Suprapubic skin (tissue), 4 donors: ENCODE measurements at regions not wholly inside any gene's neighbourhood (a gene's known extent, or its start where the extent isn't known, plus 50 kb on each side); places are given as distances from the start of the nearest gene placed in this dataset.

Source experiments
- DNase-seq, 2 donors: peaks; one replicate each; pipeline ENCODE4 v3.0.0-alpha.2; 2019; ENCODE audit warnings: low spot score in 2 of 2
- H3K27ac ChIP-seq: fragments of 200-600 bp; sonication (generic); one replicate; pipeline ENCODE4 v1.5.1; 2019
- H3K27me3 ChIP-seq: fragments of 200-600 bp; sonication (generic); one replicate; pipeline ENCODE4 v1.5.1; 2019
- H3K36me3 ChIP-seq: fragments of 200-600 bp; sonication (generic); one replicate; pipeline ENCODE4 v1.5.1; 2019
- H3K4me1 ChIP-seq: fragments of 200-600 bp; sonication (generic); one replicate; pipeline ENCODE4 v1.5.1; 2019
- H3K4me3 ChIP-seq: fragments of 200-600 bp; sonication (generic); one replicate; pipeline ENCODE4 v1.5.1; 2019; ENCODE audit warnings: mild to moderate bottlenecking
- H3K9me3 ChIP-seq: fragments of 200-600 bp; sonication (generic); one replicate; pipeline ENCODE4 v1.5.1; 2019
- CTCF ChIP-seq, 2 donors: fragments of 200-600 bp in 1 of 2; fragments of 450-650 bp in 1 of 2; sonication (generic) in 1 of 2; IDR thresholded peaks; one replicate each; pipeline ENCODE4 v1.5.1; 2016 to 2019; ENCODE audit warnings: antibody characterized with exemption in 2 of 2, mild to moderate bottlenecking in 1 of 2, moderate library complexity in 1 of 2
- EP300 ChIP-seq: sonication (generic); formaldehyde crosslinking; IDR thresholded peaks from one replicate; pipeline ENCODE4 v1.6.1; 2017; ENCODE audit warnings: antibody characterized with exemption
- POLR2A ChIP-seq, 2 donors: fragments of 450-650 bp; IDR thresholded peaks; one replicate each; pipeline ENCODE4 v1.6.1; 2017; ENCODE audit warnings: antibody characterized with exemption in 2 of 2, mild to moderate bottlenecking in 2 of 2, moderate library complexity in 2 of 2
- POLR2AphosphoS5 ChIP-seq, 3 donors: sonication (generic); formaldehyde crosslinking; IDR thresholded peaks; one replicate each; pipeline ENCODE4 v1.6.1; 2017; ENCODE audit warnings: antibody characterized with exemption in 3 of 3
- WGBS: methylation state at CpG from one replicate; pipeline ENCODE4 v1.1.5; 2018; 5-methylcytosine and 5-hydroxymethylcytosine counted together

- TF ChIP-seq EP300 (no peak), CTCF (IDR thresholded peaks at IDR 0.05) (no peak), POLR2A (IDR thresholded peaks at IDR 0.05) (no peak), POLR2AphosphoS5 (IDR thresholded peaks at IDR 0.05) (no peak)
- no peaks in the 10 kb centered on the region for H3K4me1 ChIP-seq
- DNase-seq = no peak
These were observed 191.5 kb downstream of the ZBBX start for GRCh38 chr3:167188592-167188991.

GRCh38 chr3:167187221-167187620 lies 192.9 kb downstream of the ZBBX start:
- Histone ChIP-seq H3K4me3 (no peak overlapping the region), H3K9me3 (peaks cover 2% of the 10 kb centered on the region), H3K27me3 (no peaks in the 10 kb centered on the region), H3K4me1 (no peaks in the 10 kb centered on the region), H3K36me3 (no peaks in the 10 kb centered on the region), H3K27ac (no peak overlapping the region)
- no peak for DNase-seq
- TF ChIP-seq POLR2A (IDR thresholded peaks at IDR 0.05) (no peak), POLR2AphosphoS5 (IDR thresholded peaks at IDR 0.05) (no peak), CTCF (IDR thresholded peaks at IDR 0.05) (no peak), EP300 (no peak)
- WGBS = 58% methylated on average over 2 of the region's 2 CpGs

More at GRCh38 chr3:167188592-167188991, 191.5 kb downstream of the ZBBX start:
- Histone ChIP-seq H3K27me3 (no peaks in the 10 kb centered on the region), H3K9me3 (peaks cover 4% of the 10 kb centered on the region), H3K4me3 (no peak overlapping the region), H3K27ac (no peak overlapping the region), H3K36me3 (no peaks in the 10 kb centered on the region)

- Histone ChIP-seq H3K36me3 (no peaks in the 10 kb centered on the region), H3K9me3 (no peaks in the 10 kb centered on the region), H3K27ac (no peak overlapping the region), H3K4me1 (no peaks in the 10 kb centered on the region), H3K27me3 (no peaks in the 10 kb centered on the region), H3K4me3 (no peak overlapping the region)
- no peak for DNase-seq
- WGBS = 58% methylated on average over 3 of the region's 3 CpGs
- no peak for TF ChIP-seq CTCF (IDR thresholded peaks at IDR 0.05)
- no peak for TF ChIP-seq EP300
- no peak for TF ChIP-seq POLR2A (IDR thresholded peaks at IDR 0.05)
These were observed 195.6 kb downstream of the ZBBX start for GRCh38 chr3:167184511-167184910.

- Histone ChIP-seq H3K27ac (no peak overlapping the region), H3K4me3 (no peak overlapping the region), H3K9me3 (peaks cover 10% of the 10 kb centered on the region), H3K4me1 (no peaks in the 10 kb centered on the region), H3K27me3 (no peaks in the 10 kb centered on the region), H3K36me3 (no peaks in the 10 kb centered on the region)
- DNase-seq = no peak
- TF ChIP-seq EP300 (no peak), CTCF (IDR thresholded peaks at IDR 0.05) (no peak), POLR2A (IDR thresholded peaks at IDR 0.05) (no peak), POLR2AphosphoS5 (IDR thresholded peaks at IDR 0.05) (no peak)
- 93% methylated on average over 1 of the region's 1 CpG for WGBS
These were observed 207.7 kb downstream of the ZBBX start for GRCh38 chr3:167172377-167172776.

- H3K27ac ChIP-seq = no peak overlapping the region
- H3K9me3 ChIP-seq = no peaks in the 10 kb centered on the region
- no peak for DNase-seq
- 82% methylated on average over 3 of the region's 3 CpGs for WGBS
- TF ChIP-seq CTCF (IDR thresholded peaks at IDR 0.05) = no peak
- no peak for TF ChIP-seq POLR2AphosphoS5 (IDR thresholded peaks at IDR 0.05)
- TF ChIP-seq POLR2A (IDR thresholded peaks at IDR 0.05) = no peak
- TF ChIP-seq EP300 = no peak
- no peak overlapping the region for H3K4me3 ChIP-seq
- H3K4me1 ChIP-seq = no peaks in the 10 kb centered on the region
- H3K36me3 ChIP-seq = no peaks in the 10 kb centered on the region
- no peaks in the 10 kb centered on the region for H3K27me3 ChIP-seq
These were observed 212.6 kb downstream of the ZBBX start for GRCh38 chr3:167167491-167167890.
